DND-41 (cell line): ENCODE measurements at regions not wholly inside any gene's neighbourhood (a gene's known extent, or its start where the extent isn't known, plus 50 kb on each side); places are given as distances from the start of the nearest gene placed in this dataset.

Source experiments
- EZH2 ChIP-seq: IDR thresholded peaks from 3 replicates; pipeline ENCODE4 v1.6.1; 2012; ENCODE audit warnings: borderline replicate concordance, low read depth, mild to moderate bottlenecking, moderate library complexity, low read length, inconsistent platforms; ENCODE audit not compliant: severe bottlenecking
- TF ChIP-seq, protein P1 (sequence below): IDR thresholded peaks from 2 replicates; pipeline ENCODE4 v1.5.1; 2012; ENCODE audit warnings: borderline replicate concordance, low read length, moderate library complexity, mild to moderate bottlenecking; ENCODE audit not compliant: poor library complexity, severe bottlenecking; ENCODE audit errors: extremely low read depth

DNA sequence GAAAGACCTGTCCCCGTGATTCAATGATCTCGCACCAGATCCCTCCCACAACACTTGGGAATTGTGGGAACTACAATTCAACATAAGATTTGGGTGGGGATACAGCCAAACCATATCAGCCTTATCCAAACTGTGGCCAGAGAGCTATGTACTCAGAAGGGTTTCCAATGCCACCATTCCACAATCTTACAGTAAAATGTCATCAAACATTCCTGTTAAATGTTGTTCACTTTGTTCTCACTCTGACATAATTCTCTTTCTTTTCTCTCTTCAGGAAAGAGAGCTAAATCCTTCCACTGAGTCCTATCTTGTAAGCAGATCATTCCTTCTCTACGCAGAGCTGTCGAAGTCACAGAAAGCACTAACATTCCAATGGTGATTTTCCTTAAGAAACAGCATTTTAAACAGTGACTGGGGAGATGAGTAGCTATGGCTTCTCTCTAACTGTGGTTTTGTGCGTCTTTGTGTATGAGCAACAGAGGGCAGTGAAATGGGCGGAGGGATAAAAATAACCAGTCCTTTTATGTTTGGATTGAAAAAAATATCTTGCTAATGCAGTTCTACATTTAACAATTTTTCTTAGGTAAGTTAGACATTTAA is 684.7 kb downstream of the EPHA4 start:
- TF ChIP-seq, protein P1, sequence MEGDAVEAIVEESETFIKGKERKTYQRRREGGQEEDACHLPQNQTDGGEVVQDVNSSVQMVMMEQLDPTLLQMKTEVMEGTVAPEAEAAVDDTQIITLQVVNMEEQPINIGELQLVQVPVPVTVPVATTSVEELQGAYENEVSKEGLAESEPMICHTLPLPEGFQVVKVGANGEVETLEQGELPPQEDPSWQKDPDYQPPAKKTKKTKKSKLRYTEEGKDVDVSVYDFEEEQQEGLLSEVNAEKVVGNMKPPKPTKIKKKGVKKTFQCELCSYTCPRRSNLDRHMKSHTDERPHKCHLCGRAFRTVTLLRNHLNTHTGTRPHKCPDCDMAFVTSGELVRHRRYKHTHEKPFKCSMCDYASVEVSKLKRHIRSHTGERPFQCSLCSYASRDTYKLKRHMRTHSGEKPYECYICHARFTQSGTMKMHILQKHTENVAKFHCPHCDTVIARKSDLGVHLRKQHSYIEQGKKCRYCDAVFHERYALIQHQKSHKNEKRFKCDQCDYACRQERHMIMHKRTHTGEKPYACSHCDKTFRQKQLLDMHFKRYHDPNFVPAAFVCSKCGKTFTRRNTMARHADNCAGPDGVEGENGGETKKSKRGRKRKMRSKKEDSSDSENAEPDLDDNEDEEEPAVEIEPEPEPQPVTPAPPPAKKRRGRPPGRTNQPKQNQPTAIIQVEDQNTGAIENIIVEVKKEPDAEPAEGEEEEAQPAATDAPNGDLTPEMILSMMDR: no peak
- no peak for TF ChIP-seq EZH2
